ENCODE measurements at regions not wholly inside any gene's neighbourhood (a gene's known extent, or its start where the extent isn't known, plus 50 kb on each side); places are given as distances from the start of the nearest gene placed in this dataset.

GRCh38 chr14:71705460-71705859 is 226.8 kb upstream of the RGS6 start:
- Histone ChIP-seq H3K9me3 (ENCODE audit: control insufficient read depth, insufficient read depth, low read length) (no peaks in the 10 kb centered on the region), H3K4ac (ENCODE audit: low read depth, low read length) (peak overlapping the region; percentile 76), H3K4me2 (ENCODE audit: low read depth, low read length) (peak overlapping the region; percentile 48), H3K9me1 (ENCODE audit: insufficient read depth, low read length) (peaks cover 14% of the 10 kb centered on the region), H2AK5ac (ENCODE audit: low read depth, low read length) (peak overlapping the region; percentile 79), H4K91ac (ENCODE audit: insufficient read depth, low read depth, low read length) (peak overlapping the region; percentile 72), H3K56ac (ENCODE audit: extremely low read depth, insufficient read depth, low read length) (peak overlapping the region; percentile 45; the same call in 1 of the 2 replicates), H3K9ac (ENCODE audit: low read depth, low read length) (no peak overlapping the region; the same call in 1 of the 2 replicates), H4K8ac (ENCODE audit: low read depth in 2 of 2, low read length in 2 of 2) (peak overlapping the region; percentile 34 to 72; a peak in 3 of 4 replicates), H2AK9ac (replicated peaks; ENCODE audit: low read depth, low read length, poor library complexity) (no peak overlapping the region), H2BK15ac (ENCODE audit: low read depth, low read length) (peak overlapping the region; percentile 85; the same call in 2 of the 3 replicates), H4K5ac (ENCODE audit: low read depth, low read length) (peak overlapping the region; percentile 58; the same call in 1 of the 2 replicates), H3K27ac (ENCODE audit: insufficient read depth, low read length) (peak overlapping the region; percentile 13; the same call in 1 of the 2 replicates), H3K14ac (replicated peaks; ENCODE audit: low read depth, low read length) (peak overlapping the region; percentile 78), H3K18ac (ENCODE audit: low read depth, low read length) (peak overlapping the region; percentile 51; the same call in 1 of the 2 replicates), H2BK5ac (ENCODE audit: low read depth, low read length, poor library complexity, severe bottlenecking) (peak overlapping the region; percentile 91), H3K36me3 (ENCODE audit: control insufficient read depth, insufficient read depth, low read length) (peaks cover 7% of the 10 kb centered on the region), H3K23ac (ENCODE audit: low read depth, low read length) (peak overlapping the region; percentile 44), H3K79me1 (ENCODE audit: low read depth in 1 of 2, low read length in 2 of 2) (peaks cover 14 to 31% of the 10 kb centered on the region in 2 experiments), H2AFZ (replicated peaks; ENCODE audit: low read length, poor library complexity) (peak overlapping the region; percentile 55), H3K4me3 (ENCODE audit: insufficient read depth, low read depth, low read length) (no peak overlapping the region), H4K20me1 (ENCODE audit: insufficient read depth, low read length) (no peaks in the 10 kb centered on the region), H3K27me3 (ENCODE audit: control insufficient read depth, insufficient read depth, low read length) (no peaks in the 10 kb centered on the region), H2BK120ac (ENCODE audit: low read depth, low read length) (peak overlapping the region; percentile 62), H3K4me1 (ENCODE audit: control insufficient read depth, insufficient read depth, low read length) (peaks cover 21% of the 10 kb centered on the region), H2BK20ac (ENCODE audit: low read depth, low read length) (peak overlapping the region; percentile 70)
- WGBS, 2 experiments (ENCODE audit: extremely low coverage in 2 of 2, insufficient read length in 1 of 2): no CpG with 5 or more reads among the region's 4 CpGs
- dilution Hi-C loops (cut with HindIII; ENCODE audit: low sequenced_read_pairs, unreplicated experiment) (no loop called here), intact Hi-C loops (cut with micrococcal nuclease) (no loop called here), in situ Hi-C loops (cut with MboI; ENCODE audit: low sequenced_read_pairs) (no loop called here)
- ChIA-PET CTCF (no interaction called here), POLR2A (ENCODE audit: unreplicated experiment) (no interaction called here)
- no TSS peak for BruUV-seq (replicated peaks)
- ATAC-seq (ENCODE audit: low read depth): peak; percentile 70
- TF ChIP-seq RFX5 (IDR thresholded peaks at IDR 0.05; ENCODE audit: low read depth, low read length) (no peak), CHD1 (IDR thresholded peaks at IDR 0.05; ENCODE audit: low read depth, low read length) (no peak), NFE2L2 (IDR thresholded peaks at IDR 0.05; ENCODE audit: low read depth, low read length) (no peak), USF2 (IDR thresholded peaks at IDR 0.05; ENCODE audit: low read depth, low read length) (no peak), FOS (IDR thresholded peaks at IDR 0.05; ENCODE audit: low read depth, low read length) (no peak), ELK1 (IDR thresholded peaks at IDR 0.05; ENCODE audit: borderline replicate concordance, low read depth, low read length) (no peak), SMC3 (IDR thresholded peaks at IDR 0.05; ENCODE audit: low read depth, low read length) (peak; percentile 31; the same call in 1 of the 2 replicates), MXI1 (IDR thresholded peaks at IDR 0.05; ENCODE audit: borderline replicate concordance, low read depth, low read length) (no peak), MAZ (IDR thresholded peaks at IDR 0.05; ENCODE audit: borderline replicate concordance, low read depth, low read length) (no peak), POLR2A (IDR thresholded peaks at IDR 0.05; ENCODE audit: low read depth, low read length) (no peak), BHLHE40 (IDR thresholded peaks at IDR 0.05; ENCODE audit: low read depth, low read length) (no peak), CEBPB (IDR thresholded peaks at IDR 0.05; ENCODE audit: low read depth, low read length) (peak; percentile 57), CTCF (conservative IDR thresholded peaks at IDR 0.05; ENCODE audit: low read depth, low read length) (peak; percentile 21; the same call in 1 of the 2 replicates), RAD21 (IDR thresholded peaks at IDR 0.05; ENCODE audit: low read length) (peak; percentile 19; the same call in 1 of the 2 replicates), RCOR1 (IDR thresholded peaks at IDR 0.05; ENCODE audit: insufficient replicate concordance, low read length) (no peak), MAFK (IDR thresholded peaks at IDR 0.05; ENCODE audit: low read depth, low read length) (no peak)
- DNase-seq: peak; percentile 78
